Mesenchymal stem cell (in vitro differentiated cells and primary cell): ENCODE measurements at regions not wholly inside any gene's neighbourhood (a gene's known extent, or its start where the extent isn't known, plus 50 kb on each side); places are given as distances from the start of the nearest gene placed in this dataset.
"Not testable (repeated sequence)": the region's sequence is repeated elsewhere in the genome, so short reads cannot be mapped to it uniquely, and the experiment has no call there.

Source experiments
- DNase-seq: peaks from one replicate; pipeline ENCODE4 v3.0.0-alpha.2; 2013
- H2AFZ ChIP-seq: one replicate; pipeline ENCODE4 v1.6.1; 2013; ENCODE audit warnings: low read depth, mild to moderate bottlenecking, control low read depth, inconsistent platforms, low read length, moderate library complexity
- H2AK5ac ChIP-seq: 2 replicates; pipeline ENCODE4 v1.6.1; 2013; ENCODE audit warnings: low read length, moderate library complexity, mild to moderate bottlenecking, inconsistent platforms; ENCODE audit not compliant: severe bottlenecking
- H2BK120ac ChIP-seq: one replicate; pipeline ENCODE4 v1.6.1; 2013; ENCODE audit warnings: low read depth, mild to moderate bottlenecking, inconsistent platforms, low read length, moderate library complexity
- H2BK12ac ChIP-seq, 2 experiments: one replicate each; pipeline ENCODE4 v1.6.1; 2013; ENCODE audit warnings: inconsistent platforms in 2 of 2, low read length in 2 of 2, mild to moderate bottlenecking in 2 of 2, moderate library complexity in 2 of 2, control low read depth in 1 of 2
- H2BK15ac ChIP-seq: one replicate; pipeline ENCODE4 v1.6.1; 2013; ENCODE audit warnings: mild to moderate bottlenecking, low read depth, inconsistent platforms; ENCODE audit not compliant: poor library complexity, severe bottlenecking
- H2BK5ac ChIP-seq: 2 replicates; pipeline ENCODE4 v1.6.1; 2013; ENCODE audit warnings: low read depth, mild to moderate bottlenecking, low read length, control low read depth, inconsistent platforms; ENCODE audit not compliant: poor library complexity, severe bottlenecking
- H3K14ac ChIP-seq, 2 experiments: one replicate each; pipeline ENCODE4 v1.6.1; 2013; ENCODE audit warnings: inconsistent platforms in 2 of 2, low read length in 2 of 2, control low read depth in 1 of 2, mild to moderate bottlenecking in 1 of 2, moderate library complexity in 1 of 2
- H3K18ac ChIP-seq, 2 experiments: one replicate each; pipeline ENCODE4 v1.6.1; 2013; ENCODE audit warnings: inconsistent platforms in 2 of 2, low read length in 2 of 2, control low read depth in 1 of 2, low read depth in 1 of 2, mild to moderate bottlenecking in 1 of 2
- H3K23ac ChIP-seq, 2 experiments: one replicate each; pipeline ENCODE4 v1.6.1; 2013; ENCODE audit warnings: inconsistent platforms in 2 of 2, low read length in 2 of 2, mild to moderate bottlenecking in 2 of 2, moderate library complexity in 2 of 2, control low read depth in 1 of 2
- H3K27ac ChIP-seq: 2 replicates; pipeline ENCODE4 v1.5.1; 2013; ENCODE audit warnings: mild to moderate bottlenecking, moderate library complexity, low read length, control low read depth, inconsistent platforms; ENCODE audit not compliant: poor library complexity, severe bottlenecking
- H3K27me3 ChIP-seq, 2 experiments: 2 replicates each; pipeline versions ENCODE4 v1.6.1 to v1.7.0; 2013; ENCODE audit warnings: low read length in 2 of 2, mild to moderate bottlenecking in 2 of 2, moderate library complexity in 2 of 2, control low read depth in 1 of 2, inconsistent platforms in 1 of 2; ENCODE audit not compliant: control insufficient read depth in 1 of 2, insufficient read depth in 1 of 2
- H3K36me3 ChIP-seq, 2 experiments: 2 replicates each; pipeline versions ENCODE4 v1.6.1 to v1.7.0; 2013; ENCODE audit warnings: low read length in 2 of 2, control low read depth in 1 of 2, inconsistent platforms in 1 of 2, low read depth in 1 of 2, mild to moderate bottlenecking in 1 of 2; ENCODE audit not compliant: insufficient read depth in 2 of 2, control insufficient read depth in 1 of 2
- H3K4ac ChIP-seq, 2 experiments: one replicate each; pipeline ENCODE4 v1.6.1; 2013; ENCODE audit warnings: inconsistent platforms in 2 of 2, low read length in 2 of 2, mild to moderate bottlenecking in 2 of 2, moderate library complexity in 2 of 2, control low read depth in 1 of 2, low read depth in 1 of 2
- H3K4me1 ChIP-seq: 2 replicates; pipeline ENCODE4 v1.6.1; 2013; ENCODE audit warnings: low read depth, low read length, control low read depth; ENCODE audit not compliant: control insufficient read depth, insufficient read depth
- H3K4me2 ChIP-seq: 2 replicates; pipeline ENCODE4 v1.6.1; 2013; ENCODE audit warnings: low read length, mild to moderate bottlenecking, inconsistent platforms; ENCODE audit not compliant: poor library complexity, severe bottlenecking
- H3K4me3 ChIP-seq, 2 experiments: 2 replicates each; pipeline versions ENCODE4 v1.5.1 to v1.7.0; 2013; ENCODE audit warnings: low read length in 2 of 2, mild to moderate bottlenecking in 2 of 2, control low read depth in 1 of 2, low read depth in 1 of 2; ENCODE audit not compliant: insufficient read depth in 1 of 2
- H3K79me1 ChIP-seq: replicated peaks from 2 replicates; pipeline ENCODE4 v1.6.1; 2013; ENCODE audit warnings: mild to moderate bottlenecking, control low read depth, low read length, inconsistent platforms; ENCODE audit not compliant: poor library complexity, severe bottlenecking
- H3K9ac ChIP-seq: 2 replicates; pipeline ENCODE4 v1.7.0; 2013; ENCODE audit warnings: mild to moderate bottlenecking, low read length, moderate library complexity
- H3K9me3 ChIP-seq: 2 replicates; pipeline ENCODE4 v1.7.0; 2013; ENCODE audit warnings: mild to moderate bottlenecking, low read length; ENCODE audit not compliant: control insufficient read depth
- H4K8ac ChIP-seq: one replicate; pipeline ENCODE4 v1.6.1; 2013; ENCODE audit warnings: inconsistent platforms, mild to moderate bottlenecking, low read length, moderate library complexity
- H4K91ac ChIP-seq: one replicate; pipeline ENCODE4 v1.6.1; 2013; ENCODE audit warnings: mild to moderate bottlenecking, low read length, inconsistent platforms
- WGBS: methylation state at CpG from one replicate; pipeline ENCODE4 v1.1.7; 2013; ENCODE audit warnings: mixed read lengths; 5-methylcytosine and 5-hydroxymethylcytosine counted together

DNA sequence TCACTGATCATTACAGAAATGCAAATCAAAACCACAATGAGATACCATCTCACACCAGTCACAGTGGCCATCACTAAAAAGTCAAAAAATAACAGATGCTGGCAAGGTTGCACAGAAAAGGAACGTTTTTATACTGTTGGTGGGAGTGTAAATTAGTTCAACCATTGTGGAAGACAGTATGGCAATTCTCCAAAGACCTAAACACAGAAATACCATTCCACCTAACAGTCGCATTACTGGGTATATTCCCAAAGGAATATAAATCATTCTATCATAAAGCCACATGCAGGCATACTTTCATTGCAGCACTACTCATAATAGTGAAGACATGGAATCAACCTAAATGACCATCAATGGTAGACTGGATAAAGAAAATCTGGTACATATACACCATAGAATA, 83.2 kb upstream of the ARID5B start:
- not testable (repeated sequence) for H2AK5ac ChIP-seq, H3K18ac ChIP-seq, H2BK120ac ChIP-seq, H2BK15ac ChIP-seq, H2BK12ac ChIP-seq, H3K4me1 ChIP-seq, H3K4me3 ChIP-seq, H4K91ac ChIP-seq, H4K8ac ChIP-seq, H2BK5ac ChIP-seq, H3K9me3 ChIP-seq, H3K14ac ChIP-seq, H3K27me3 ChIP-seq, H3K79me1 ChIP-seq, H2AFZ ChIP-seq, H3K27ac ChIP-seq, H3K9ac ChIP-seq, H3K23ac ChIP-seq, H3K36me3 ChIP-seq, H3K4ac ChIP-seq, DNase-seq, H3K4me2 ChIP-seq
- 62% methylated on average over 1 of the region's 2 CpGs for WGBS

DNA sequence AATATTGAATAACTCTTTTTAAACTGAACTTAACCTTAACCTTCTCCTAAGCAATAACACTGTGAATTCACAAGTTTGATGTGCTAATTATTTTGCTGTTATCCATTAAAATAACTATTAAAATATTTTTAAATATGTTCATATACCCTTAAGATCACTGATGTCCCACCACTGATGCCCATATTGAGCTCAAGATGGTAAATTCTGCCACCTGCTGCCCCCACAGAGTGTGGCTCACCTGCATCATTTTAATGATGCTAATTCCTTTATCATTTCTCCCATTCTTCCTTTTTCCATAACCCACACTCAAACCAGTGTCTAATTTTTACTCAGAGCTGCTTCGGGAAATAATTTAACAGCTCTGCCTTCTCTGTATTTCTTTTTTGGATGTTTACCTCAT, 82.3 kb upstream of the ARID5B start:
- H3K18ac ChIP-seq, result no peak overlapping the region

GRCh38 chr10:61821153-61821552, 80.3 kb upstream of the ARID5B start:
- H3K14ac ChIP-seq, result no peak overlapping the region
- 43% methylated on average over 3 of the region's 5 CpGs for WGBS
- no peaks in the 10 kb centered on the region for H3K79me1 ChIP-seq
- H3K27me3 ChIP-seq, result no peaks in the 10 kb centered on the region
- no peak overlapping the region for H2BK120ac ChIP-seq
- DNase-seq, result peak; percentile 47
- H4K8ac ChIP-seq, result no peak overlapping the region
- H3K23ac ChIP-seq, result no peak overlapping the region
- H3K18ac ChIP-seq, result no peak overlapping the region
- H3K4ac ChIP-seq, result no peak overlapping the region
- no peak overlapping the region for H2AFZ ChIP-seq
- no peaks in the 10 kb centered on the region for H3K4me1 ChIP-seq
- peak overlapping the region; percentile 24 for H3K27ac ChIP-seq
- H3K4me2 ChIP-seq, result no peak overlapping the region
- H2BK12ac ChIP-seq, result no peak overlapping the region
- no peaks in the 10 kb centered on the region for H3K36me3 ChIP-seq
- no peaks in the 10 kb centered on the region for H3K9me3 ChIP-seq
- no peak overlapping the region for H2BK15ac ChIP-seq
- no peak overlapping the region for H4K91ac ChIP-seq
- H3K4me3 ChIP-seq, result no peak overlapping the region
- H3K9ac ChIP-seq, result no peak overlapping the region
- no peak overlapping the region for H2BK5ac ChIP-seq
- no peak overlapping the region for H2AK5ac ChIP-seq

More for the DNA sequence above, 82.3 kb upstream of the ARID5B start:
- no peaks in the 10 kb centered on the region for H3K36me3 ChIP-seq
- H4K91ac ChIP-seq, result no peak overlapping the region
- no peaks in the 10 kb centered on the region for H3K9me3 ChIP-seq
- no peaks in the 10 kb centered on the region for H3K79me1 ChIP-seq
- no peak overlapping the region for H3K9ac ChIP-seq
- no peaks in the 10 kb centered on the region for H3K27me3 ChIP-seq
- no peak overlapping the region for H4K8ac ChIP-seq
- no peak overlapping the region for H2BK15ac ChIP-seq
- DNase-seq, result no peak
- 98% methylated on average over 1 of the region's 1 CpG for WGBS
- H2BK12ac ChIP-seq, result no peak overlapping the region
- H2AFZ ChIP-seq, result no peak overlapping the region
- no peak overlapping the region for H3K4me3 ChIP-seq
- no peak overlapping the region for H3K4ac ChIP-seq
- no peak overlapping the region for H2BK120ac ChIP-seq
- no peak overlapping the region for H3K14ac ChIP-seq
- no peak overlapping the region for H2AK5ac ChIP-seq
- H3K27ac ChIP-seq, result no peak overlapping the region
- H3K4me2 ChIP-seq, result no peak overlapping the region
- no peaks in the 10 kb centered on the region for H3K4me1 ChIP-seq
- no peak overlapping the region for H2BK5ac ChIP-seq
- H3K23ac ChIP-seq, result no peak overlapping the region

DNA sequence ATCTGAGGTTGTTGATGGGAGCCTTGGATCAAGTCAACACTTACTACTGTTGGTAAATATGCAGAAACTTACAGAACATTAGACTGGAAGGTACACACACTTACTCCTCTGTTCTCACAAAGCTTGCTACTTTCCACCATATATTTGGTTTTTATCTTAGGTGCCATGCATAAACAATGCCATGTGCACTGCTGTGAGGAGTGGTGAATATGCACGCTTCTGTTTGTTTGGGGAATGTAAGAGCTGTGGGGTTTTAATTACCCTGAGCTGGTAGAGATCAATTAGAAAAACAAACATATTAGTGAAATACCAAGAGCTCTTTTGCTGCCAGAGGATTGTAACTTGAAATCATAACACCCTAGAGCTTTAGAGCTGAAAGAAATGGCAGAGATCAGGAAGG, 79.8 kb upstream of the ARID5B start:
- WGBS, result 67% methylated on average over 1 of the region's 1 CpG
- H3K27ac ChIP-seq, result peak overlapping the region; percentile 11
- DNase-seq, result no peak

More for the DNA sequence above, 79.8 kb upstream of the ARID5B start:
- Histone ChIP-seq H2BK5ac (no peak overlapping the region), H2AK5ac (peak overlapping the region; percentile 82), H3K4me2 (no peak overlapping the region), H3K4ac (no peak overlapping the region), H2BK12ac (no peak overlapping the region), H3K4me3 (no peak overlapping the region), H2BK15ac (no peak overlapping the region), H3K18ac (no peak overlapping the region), H3K23ac (no peak overlapping the region), H4K91ac (no peak overlapping the region), H3K14ac (no peak overlapping the region), H3K79me1 (no peaks in the 10 kb centered on the region), H2BK120ac (no peak overlapping the region), H3K9me3 (no peaks in the 10 kb centered on the region), H3K9ac (no peak overlapping the region), H2AFZ (no peak overlapping the region), H3K27me3 (no peaks in the 10 kb centered on the region), H4K8ac (no peak overlapping the region), H3K4me1 (no peaks in the 10 kb centered on the region), H3K36me3 (no peaks in the 10 kb centered on the region)
